A172 (cell line): ENCODE measurements at regions not wholly inside any gene's neighbourhood (a gene's known extent, or its start where the extent isn't known, plus 50 kb on each side); places are given as distances from the start of the nearest gene placed in this dataset.

Experiments used
- DNase-seq: peaks from one replicate; pipeline ENCODE4 v3.0.0-alpha.2; 2015; ENCODE audit warnings: low spot score

DNA sequence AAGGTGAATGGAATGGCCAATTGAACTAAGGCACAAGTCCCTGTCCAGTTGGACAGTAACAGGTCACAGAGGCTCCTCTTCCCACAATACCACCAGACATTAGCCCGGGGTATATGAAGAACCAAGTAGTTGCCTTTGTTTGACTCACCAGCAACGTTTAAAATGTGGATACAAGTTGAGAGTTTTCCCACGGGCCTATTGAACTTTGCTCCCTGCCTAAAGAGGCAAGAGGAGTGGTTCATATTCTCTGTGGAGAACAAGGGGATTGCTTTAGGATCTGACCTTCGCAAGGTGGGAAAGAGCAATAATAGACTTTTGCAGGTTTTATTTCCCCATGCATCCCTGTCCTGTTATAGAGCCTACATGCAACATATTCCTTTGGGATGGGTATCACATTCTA lies 177.2 kb downstream of the POU4F1 start:
- DNase-seq = no peak

DNA sequence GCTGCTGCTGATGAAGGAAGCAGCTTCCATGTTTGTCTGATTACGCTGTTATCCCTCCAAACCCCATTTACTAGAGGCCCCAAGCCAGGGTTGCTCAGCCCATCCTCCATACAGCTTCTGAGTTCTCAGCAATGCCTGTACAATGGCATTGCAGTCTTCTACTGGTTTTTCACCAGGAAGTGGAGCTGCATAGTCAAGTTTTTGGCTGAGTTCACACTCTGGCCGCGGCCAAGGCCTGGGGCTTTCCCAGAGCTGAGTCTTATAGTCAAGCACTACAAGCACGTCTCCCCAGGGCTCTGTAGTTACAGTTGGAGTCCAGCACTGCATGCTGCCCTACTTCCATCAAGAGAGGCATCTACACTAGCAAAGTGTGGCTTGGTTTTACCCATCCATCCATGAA lies 182.5 kb downstream of the POU4F1 start:
- no peak for DNase-seq

DNA sequence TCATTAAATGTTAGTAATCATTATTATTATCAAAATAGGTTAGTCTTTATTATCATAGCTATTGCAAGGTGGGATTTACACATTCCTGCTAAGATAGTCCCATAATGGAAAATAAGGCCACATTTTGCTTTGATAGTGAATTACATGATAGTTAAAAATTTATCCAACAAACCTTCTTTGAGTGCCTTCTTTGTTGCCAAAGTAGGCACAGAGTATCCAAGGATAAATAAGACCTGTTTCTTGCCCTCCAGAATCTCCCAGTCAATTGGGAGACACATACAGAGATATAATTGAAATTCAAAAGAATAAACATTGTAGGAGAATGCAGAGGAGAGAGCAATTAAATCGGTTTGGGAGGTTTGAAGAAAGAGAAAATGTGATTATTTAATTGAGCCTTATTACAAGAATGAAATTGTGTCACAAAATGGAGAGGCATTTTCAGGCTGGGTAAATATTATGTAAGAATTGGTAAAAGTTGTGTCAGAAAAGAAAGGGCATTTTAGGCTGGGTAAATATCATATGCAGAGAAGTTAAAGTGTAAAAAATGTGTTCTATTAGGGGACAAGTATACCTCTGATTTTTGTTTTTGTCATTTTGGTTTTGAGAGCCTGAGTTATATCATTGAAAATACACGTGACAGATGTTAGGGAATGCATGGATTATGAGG lies 189.3 kb downstream of the POU4F1 start:
- no peak for DNase-seq

DNA sequence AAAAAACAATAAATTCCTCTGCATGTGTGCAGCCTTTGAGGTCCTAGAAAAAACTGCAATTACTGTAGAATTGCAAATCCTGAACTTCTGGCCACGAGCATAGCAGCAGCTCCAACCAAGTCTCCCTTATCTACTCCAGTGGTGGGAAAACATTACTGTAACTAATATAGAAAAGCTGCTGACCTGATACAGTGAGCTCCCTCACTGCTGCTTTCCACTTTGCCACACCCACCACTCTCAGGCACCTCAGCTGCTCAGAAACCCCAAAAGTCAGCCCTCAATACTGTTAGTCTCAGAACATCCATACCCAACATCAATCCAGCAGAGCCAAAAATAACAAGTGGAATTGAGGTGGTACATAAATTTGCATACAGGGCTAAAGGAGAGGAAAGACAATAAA lies 192.5 kb downstream of the POU4F1 start:
- DNase-seq = no peak

DNA sequence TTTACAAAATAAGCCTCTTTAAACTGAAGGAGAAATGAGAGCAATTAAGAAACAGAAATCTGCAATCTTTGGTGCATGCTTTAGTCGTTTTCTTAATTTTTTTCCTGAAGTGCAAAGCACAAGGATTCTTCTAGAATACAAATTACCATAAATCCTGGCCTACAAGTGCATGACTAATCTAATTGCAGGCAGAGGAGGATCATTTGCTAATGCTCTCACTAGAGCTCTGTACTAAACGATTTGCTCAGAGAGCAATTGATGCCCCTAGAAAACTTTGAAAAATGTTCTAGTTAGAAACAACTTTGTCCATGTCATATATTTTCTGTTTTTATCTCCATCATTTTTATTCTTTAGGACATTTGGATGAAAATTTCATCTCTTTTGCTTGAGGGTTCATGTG lies 193.2 kb downstream of the POU4F1 start:
- no peak for DNase-seq

DNA sequence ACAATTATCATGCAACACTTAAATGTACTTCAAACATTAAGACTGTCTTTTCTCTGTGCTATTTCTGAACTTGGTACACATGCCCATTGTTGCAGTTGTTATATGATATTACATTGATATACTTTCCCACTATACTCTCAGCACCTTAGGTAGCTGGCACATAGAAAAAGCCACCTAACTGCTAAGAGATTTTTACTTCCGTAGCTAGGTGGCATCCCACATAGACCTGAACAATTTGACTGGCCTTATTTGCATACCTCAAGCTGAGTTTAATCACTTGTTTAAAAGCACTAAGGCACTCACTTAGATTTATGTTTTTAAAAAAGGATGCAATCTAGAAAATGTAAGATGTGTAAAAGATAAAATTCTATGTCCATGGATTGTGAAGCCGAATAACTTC lies 194.2 kb downstream of the POU4F1 start:
- no peak for DNase-seq

DNA sequence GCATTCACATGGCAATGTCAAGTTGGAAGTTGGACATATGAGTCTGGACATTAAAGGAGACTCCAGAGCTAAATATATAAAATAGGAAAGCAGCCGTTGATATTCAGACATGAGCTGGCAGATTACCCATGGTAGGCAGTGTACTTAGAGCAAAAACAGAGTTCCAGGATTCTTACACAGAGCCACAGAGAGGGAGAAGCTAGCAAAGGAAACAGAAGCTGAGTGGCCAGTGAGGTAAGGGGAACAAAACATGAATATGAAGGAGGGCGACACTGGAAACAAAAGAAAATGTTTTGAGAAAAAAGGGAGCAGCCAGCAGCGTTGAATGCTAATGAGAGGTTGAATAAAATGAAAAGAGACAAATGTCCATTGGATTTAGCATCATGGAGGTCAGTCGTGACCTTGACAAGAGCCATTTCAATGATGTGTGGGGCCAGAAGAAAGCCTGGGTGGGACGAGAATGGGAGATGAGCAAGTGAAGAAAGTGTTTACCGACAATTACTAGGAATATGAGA lies 198.4 kb downstream of the POU4F1 start:
- no peak for DNase-seq

DNA sequence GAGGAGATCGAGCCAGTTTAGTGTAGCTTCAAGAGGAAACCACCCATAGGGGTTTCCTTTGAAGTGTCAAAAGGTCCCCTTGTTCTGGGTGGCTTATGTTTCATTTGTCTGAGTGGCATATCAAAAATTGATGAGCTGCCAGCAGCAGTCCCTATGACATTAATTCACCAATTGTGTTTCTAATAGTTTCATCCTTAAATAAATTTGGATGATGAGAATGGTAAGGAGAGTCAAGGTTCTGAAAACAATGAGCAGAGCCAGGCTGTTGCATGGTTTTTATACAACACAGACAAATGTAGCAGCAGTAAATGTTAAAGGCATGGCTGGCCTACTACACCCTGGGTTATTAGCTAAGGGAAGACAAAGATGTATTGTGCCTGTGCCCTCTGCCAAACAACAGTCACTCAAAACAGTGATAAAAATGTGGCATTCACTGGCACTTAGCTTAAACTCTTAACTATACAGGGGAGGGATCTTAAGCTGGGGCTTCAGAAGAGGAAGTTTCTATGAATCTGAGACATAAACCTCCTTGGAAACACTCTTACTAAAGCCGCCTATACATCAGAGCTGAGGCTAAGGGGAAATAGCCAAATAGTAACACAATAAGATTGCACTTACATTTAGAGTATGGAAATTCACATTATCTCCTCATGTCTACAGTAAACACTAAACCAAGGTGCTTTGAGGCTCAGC lies 200.5 kb downstream of the POU4F1 start:
- no peak for DNase-seq

DNA sequence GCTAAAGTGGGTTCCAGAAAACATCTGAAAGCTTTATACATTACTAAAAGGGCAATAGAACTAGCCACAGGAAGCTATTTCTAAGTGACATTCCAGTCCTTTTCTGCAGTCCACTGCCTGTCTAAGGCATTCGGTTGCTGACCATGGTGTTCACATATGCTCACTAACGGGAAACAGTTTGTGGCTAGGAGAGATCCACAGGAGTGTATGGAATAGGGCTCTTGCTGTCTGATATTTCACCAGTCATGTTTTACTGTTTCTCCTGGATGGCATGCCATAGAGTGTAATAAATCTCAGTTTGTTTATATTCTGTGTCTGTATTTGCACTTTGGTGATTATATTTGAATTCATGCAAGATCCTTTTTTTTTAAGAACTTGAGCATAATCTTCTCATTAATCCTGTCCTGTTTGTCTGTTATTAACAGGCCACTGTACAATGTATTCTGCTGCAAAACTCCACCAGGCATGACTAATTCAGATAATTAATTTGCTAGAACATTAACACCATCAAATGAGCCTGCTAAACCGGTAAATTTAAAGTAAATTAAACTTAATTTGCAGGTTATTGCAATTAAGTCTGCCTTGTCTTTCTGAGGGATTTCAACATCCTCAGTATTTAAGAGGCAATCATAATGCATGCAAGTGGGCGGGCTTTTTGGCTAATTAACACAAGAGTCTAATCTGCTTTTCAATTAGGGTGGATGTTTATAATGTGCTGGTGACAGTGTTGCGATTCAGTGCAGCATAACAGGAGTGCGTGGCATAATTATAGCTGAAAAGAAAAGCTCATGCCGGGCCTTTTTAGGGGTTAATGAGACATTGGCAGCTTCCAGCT lies 201.3 kb downstream of the POU4F1 start:
- DNase-seq = no peak

DNA sequence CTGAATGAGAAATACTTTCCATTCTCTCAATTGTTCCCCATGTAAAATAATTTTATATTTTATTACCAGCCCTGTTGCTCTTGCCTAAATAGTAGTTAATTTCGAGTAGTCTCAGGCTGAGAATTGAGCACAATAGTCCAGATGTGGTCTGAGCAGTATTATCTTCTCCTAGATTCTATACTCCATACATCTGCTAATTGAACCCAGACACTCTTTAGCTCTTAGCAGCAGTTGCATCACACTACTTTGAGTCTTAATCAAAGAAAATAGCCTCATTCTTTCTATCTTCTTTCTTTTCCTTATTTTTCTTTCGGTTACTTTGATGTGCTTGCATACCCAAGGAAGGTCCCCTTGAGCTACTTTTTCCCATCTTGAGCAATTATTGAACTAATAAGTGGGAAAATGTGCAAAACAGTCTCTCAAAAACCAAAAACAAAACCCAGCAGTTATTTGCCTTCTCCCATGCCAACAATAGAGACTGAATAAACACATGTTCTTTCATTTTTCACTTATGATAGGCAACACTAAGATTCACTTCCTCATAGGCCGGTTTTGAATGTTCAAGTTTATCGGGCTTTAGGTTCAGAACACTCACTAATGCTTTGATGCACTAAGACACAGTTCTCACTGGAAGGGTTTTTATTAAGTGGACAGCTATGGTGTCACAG lies 204.5 kb downstream of the POU4F1 start:
- DNase-seq = no peak

DNA sequence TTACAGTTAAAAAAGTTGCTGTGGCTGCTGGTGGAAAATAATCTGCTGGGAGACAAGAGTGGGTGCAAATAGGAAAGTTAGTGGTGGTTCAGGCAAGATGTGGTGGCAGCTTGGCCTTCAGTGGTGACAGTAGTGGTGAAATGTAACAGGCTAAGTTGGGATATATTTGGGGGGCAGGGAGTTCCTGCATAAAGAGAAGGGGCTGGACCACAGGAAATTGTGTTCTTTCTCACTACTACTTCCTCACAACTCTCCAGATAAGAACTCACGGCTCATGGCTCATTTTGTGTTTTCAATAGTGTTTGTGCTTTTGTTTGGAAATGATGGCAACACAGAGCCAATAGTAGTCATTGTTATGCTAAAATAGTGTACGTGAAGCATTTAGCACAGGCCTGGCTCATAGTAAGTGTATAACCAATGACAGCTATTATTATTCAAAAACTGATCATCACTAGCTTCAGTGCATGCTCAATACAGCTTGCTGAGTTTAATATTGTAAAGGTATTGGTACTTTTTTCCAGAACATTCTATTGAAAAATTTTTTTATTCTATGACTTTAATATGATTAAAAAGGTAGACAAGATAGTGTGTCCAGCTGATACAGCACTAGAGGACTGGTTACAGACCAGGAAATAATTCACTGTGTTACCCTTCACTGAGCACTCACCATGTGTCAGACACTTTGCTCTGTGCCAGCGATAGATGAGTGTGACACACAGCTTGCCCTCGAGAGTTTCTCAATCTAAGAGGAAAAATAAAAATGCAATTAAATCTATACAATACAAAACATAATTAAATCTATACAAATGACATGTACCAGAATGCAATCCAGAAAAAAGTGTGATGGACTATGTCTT lies 209.8 kb downstream of the POU4F1 start:
- DNase-seq = no peak

DNA sequence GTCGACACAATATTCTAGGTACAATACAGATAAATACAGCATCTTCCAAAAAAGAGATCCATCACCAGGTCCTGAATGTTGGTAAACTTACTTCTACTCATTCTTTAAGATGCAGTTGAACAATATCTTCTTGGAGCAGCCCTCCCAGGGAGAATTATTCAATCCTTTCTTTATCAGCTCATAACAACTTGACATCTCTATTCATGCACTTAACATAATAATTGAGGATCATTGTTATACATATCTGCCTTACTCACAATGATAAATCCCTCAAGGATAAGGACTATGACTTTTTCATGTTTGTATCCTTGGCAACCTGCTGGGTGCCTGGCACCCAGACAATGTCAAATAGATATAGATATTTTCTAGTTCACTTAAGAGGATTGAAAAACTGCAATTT lies 219.5 kb downstream of the POU4F1 start:
- DNase-seq = no peak

DNA sequence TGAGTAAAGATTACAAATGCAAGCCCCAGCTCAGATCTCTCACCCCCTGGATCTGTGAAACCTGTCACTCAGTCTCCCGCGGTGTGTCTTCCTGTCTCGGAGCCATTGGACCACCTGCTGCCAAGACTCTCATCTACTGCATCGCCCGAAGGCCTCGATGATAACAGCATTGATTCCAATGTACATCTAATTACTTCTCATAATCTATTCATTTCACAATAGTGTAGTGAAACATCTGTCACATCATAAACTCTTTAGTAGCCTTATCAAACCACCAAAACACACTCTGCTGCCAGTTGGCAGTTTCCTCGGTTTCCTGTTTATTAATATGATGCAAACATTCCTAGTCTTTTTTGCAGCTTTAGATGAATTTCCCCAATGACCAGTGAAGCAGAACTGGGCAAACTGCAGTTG lies 220.3 kb downstream of the POU4F1 start:
- DNase-seq = no peak

DNA sequence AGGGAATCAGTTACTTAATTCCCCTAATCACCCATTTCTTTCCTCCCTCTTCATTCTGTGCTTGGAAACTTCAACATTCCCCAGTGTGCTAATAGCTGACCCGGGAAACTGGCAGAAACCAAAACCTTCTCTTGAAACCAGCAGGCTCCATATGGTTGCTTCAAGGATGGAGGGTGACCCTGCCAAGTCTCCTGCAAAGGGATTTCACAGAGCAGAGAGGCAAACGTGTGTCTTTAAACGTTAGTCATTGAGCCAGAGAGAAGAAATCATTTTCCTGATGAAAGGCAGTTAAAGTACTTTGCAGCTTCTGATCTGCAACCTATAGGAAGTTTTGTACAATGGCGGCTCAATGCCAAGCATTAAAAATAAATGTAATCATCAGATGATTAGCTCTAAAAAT lies 220.9 kb downstream of the POU4F1 start:
- no peak for DNase-seq

DNA sequence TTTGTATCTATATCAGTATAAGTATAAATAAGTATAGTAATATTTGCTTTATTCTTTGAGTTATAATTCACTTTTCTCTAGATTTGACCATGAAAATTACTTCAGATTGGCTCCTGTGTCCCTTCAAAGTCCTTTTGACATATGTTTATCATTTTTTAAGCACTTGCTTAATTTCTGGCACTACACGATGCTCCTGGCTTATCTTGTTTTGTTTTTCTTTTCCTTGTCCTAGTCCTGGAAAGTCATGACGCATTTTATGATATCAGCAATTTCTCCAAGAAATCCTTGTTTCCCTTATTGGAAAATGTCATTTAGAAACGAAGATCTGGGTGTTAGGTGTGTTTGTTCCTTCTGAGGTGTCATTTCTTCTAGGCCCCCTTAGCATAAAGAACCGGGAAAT lies 226.5 kb downstream of the POU4F1 start:
- DNase-seq = no peak

DNA sequence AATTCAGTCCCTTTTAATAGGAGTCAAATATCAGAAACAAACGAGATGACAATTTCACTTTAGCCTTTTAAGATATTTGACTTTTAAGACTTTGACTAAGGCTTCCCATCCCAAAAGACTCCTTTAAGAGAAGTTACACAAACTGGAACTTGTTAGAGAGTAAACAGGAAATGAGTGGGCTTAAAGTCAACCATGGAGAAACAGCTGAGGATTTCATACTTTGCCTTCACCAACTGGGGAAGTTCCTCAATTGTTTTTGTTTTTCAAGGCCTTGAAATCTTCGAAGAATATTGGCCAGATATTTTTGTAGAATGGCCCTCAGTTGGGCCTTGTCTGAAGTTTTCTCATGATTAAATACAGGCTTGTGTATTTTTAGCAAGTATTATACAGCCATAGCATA lies 227.3 kb downstream of the POU4F1 start:
- DNase-seq = no peak

DNA sequence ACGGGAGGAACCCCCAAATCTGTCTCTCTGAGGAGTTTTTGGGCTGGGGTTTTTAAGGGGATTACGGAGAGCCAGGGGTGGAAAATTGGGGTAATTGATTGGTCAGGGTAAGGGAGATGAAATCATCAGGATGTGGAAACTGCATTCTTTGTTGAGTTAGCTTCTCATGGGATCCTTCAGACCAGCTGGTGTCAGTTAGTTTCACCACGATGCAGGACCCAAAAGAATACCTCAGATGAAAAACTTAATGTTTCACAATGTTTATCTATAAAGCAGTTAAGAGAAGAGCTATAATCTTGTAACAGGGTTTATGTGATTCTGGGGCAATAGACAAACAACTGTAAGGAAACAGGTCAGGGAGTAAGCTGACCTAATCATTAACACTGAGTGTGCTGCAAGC lies 230.8 kb downstream of the POU4F1 start:
- no peak for DNase-seq

DNA sequence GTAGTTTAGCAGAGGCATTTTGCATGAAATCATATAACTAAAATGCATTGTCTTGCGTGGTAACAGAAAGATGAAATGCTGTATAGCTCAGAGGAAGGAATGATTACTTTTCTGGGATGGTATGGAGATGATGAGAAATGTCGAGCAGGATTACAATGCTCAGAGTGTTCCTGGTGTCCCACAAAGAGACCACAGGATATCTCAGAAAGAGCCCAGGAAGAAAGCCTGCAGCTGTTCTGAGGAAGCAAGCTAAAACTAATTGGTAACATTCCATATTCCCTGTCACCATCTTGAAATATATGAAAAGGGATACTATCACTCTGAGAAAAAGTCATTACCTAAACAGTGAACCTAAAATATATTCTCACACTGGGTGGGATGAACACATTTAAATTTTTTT lies 233.1 kb downstream of the POU4F1 start:
- DNase-seq = no peak

DNA sequence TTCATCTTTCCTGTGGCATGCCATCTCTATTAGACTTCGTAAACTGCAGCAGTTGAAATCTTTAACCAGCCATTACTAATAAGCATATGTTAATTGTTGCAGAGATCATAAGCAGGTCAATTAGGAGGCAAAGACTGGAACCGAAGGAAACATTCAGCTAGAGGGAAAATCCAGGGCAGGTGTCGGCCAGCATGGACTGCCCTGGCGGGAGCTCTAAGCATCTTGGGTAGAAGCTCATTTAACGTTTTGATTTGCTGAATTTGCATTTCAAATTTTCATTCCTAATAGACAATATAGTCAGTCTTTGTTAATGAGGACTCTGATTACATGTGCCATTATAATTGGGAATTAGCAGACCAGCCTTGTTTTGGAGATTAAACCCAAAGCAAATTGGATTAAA lies 238.6 kb downstream of the POU4F1 start:
- DNase-seq = no peak

DNA sequence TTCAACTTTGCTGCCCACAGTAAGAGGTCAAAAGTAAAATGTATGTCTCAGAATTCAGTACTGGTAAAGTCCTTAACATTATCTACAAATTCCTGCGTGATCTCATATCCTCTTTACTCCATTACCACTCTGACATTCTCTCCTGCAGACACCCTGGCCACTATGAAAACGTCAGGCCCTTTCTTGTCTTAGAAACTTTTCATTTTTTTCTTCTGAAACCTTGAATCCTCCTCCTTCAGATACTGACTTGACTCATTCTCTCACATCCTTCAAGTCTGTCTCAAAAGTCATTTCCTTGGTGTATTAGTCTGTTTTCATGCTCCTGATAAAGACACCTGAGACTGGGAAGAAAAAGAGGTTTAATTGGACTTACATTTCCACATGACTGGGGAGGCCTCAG lies 262.3 kb downstream of the POU4F1 start:
- no peak for DNase-seq

DNA sequence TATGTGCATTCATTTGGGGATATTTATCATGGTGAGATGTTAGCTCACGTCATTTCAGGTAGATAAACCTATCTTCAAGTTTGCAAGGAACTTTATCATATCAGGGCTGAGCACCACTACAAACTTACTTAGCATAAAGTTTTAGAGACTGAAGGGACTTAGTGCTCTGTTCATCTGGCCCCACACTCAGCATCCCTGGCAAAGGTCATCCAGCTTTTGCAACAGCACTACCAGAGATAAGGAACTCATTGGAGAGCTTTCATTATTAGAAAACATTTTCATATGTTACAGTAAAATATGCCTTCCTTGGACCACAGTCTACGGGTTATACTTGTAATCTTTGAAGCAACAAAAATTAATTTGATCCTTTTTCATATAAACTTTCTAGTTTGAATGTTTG lies 263.4 kb downstream of the POU4F1 start:
- DNase-seq = no peak
